ENCODE measurements at regions not wholly inside any gene's neighbourhood (a gene's known extent, or its start where the extent isn't known, plus 50 kb on each side); places are given as distances from the start of the nearest gene placed in this dataset.
"Not testable (repeated sequence)": the region's sequence is repeated elsewhere in the genome, so short reads cannot be mapped to it uniquely, and the experiment has no call there.

DNA sequence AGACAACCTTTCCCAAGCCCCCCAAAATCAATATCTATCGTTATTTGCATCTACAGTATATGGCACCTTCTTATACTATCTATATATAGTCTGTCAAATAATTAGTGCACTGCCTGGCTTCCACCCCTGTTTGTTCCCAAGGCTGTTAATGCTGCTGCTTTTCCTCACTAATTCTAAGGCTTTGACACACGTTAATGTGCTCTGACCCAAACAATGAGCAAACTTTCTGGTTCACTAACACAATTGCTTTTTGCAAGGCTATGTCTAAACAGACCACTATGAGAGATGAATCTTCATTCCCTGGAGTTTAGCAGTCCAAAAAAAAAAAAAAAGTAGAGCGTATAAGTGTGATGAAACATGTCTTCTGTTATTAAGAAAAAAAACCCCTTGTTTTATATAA is 360.9 kb upstream of the AGA start:
- Histone ChIP-seq H3K27ac (replicated peaks) (no peak overlapping the region), H3K4me3 (replicated peaks; ENCODE audit: insufficient read depth, low read length) (no peak overlapping the region), H3K27me3 (ENCODE audit: insufficient read depth, poor library complexity, severe bottlenecking) (no peaks in the 10 kb centered on the region)
- no peak for DNase-seq (ENCODE audit: low read depth in 1 of 2, low spot score in 1 of 2)
- TF ChIP-seq POLR2AphosphoS5 (IDR thresholded peaks at IDR 0.05; ENCODE audit: low read depth) (no peak), REST (IDR thresholded peaks at IDR 0.05; ENCODE audit: insufficient replicate concordance, low read depth) (no peak), GABPA (IDR thresholded peaks at IDR 0.05; ENCODE audit: low read depth) (no peak), SPI1 (IDR thresholded peaks at IDR 0.05; ENCODE audit: borderline replicate concordance, low read depth) (no peak)
- TF ChIP-seq, protein P1, sequence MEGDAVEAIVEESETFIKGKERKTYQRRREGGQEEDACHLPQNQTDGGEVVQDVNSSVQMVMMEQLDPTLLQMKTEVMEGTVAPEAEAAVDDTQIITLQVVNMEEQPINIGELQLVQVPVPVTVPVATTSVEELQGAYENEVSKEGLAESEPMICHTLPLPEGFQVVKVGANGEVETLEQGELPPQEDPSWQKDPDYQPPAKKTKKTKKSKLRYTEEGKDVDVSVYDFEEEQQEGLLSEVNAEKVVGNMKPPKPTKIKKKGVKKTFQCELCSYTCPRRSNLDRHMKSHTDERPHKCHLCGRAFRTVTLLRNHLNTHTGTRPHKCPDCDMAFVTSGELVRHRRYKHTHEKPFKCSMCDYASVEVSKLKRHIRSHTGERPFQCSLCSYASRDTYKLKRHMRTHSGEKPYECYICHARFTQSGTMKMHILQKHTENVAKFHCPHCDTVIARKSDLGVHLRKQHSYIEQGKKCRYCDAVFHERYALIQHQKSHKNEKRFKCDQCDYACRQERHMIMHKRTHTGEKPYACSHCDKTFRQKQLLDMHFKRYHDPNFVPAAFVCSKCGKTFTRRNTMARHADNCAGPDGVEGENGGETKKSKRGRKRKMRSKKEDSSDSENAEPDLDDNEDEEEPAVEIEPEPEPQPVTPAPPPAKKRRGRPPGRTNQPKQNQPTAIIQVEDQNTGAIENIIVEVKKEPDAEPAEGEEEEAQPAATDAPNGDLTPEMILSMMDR (IDR thresholded peaks at IDR 0.05; ENCODE audit: insufficient read depth, low read length) = no peak

- no peak overlapping the region for H3K4me3 ChIP-seq (replicated peaks; ENCODE audit: insufficient read depth, low read length)
- H3K27me3 ChIP-seq (ENCODE audit: insufficient read depth, poor library complexity, severe bottlenecking) = no peaks in the 10 kb centered on the region
- DNase-seq (ENCODE audit: low read depth in 1 of 2, low spot score in 1 of 2) = no peak
- TF ChIP-seq REST (IDR thresholded peaks at IDR 0.05; ENCODE audit: insufficient replicate concordance, low read depth) (no peak), POLR2AphosphoS5 (IDR thresholded peaks at IDR 0.05; ENCODE audit: low read depth) (no peak), SPI1 (IDR thresholded peaks at IDR 0.05; ENCODE audit: borderline replicate concordance, low read depth) (no peak), GABPA (IDR thresholded peaks at IDR 0.05; ENCODE audit: low read depth) (no peak)
- TF ChIP-seq, protein P1 (IDR thresholded peaks at IDR 0.05; ENCODE audit: insufficient read depth, low read length) = no peak
- no peak overlapping the region for H3K27ac ChIP-seq (replicated peaks)
Measured at GRCh38 chr4:177809791-177810190, 367.6 kb upstream of the AGA start.

DNA sequence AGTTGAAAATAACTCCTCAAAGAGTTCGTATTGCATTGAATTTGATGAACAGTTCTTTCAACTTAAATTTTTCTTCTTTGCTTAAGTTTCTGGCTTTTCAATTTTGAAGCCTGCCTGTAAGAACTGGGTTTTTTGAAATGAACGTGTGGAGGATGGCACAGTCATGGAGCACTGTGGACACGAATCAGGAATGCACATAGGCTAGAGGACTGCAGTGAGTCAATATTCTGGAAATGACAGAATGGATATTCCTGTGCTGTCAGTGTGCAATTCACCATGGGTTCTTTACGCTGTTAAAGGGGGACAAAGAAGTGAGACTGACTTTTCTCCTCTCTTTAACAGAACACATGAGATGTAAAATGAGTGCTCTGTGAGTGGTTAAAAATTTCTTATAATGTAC is 368.0 kb upstream of the AGA start:
- Histone ChIP-seq H3K27me3 (ENCODE audit: insufficient read depth, poor library complexity, severe bottlenecking) (no peaks in the 10 kb centered on the region), H3K27ac (replicated peaks) (no peak overlapping the region), H3K4me3 (replicated peaks; ENCODE audit: insufficient read depth, low read length) (no peak overlapping the region)
- no peak for DNase-seq (ENCODE audit: low read depth in 1 of 2, low spot score in 1 of 2)
- TF ChIP-seq SPI1 (IDR thresholded peaks at IDR 0.05; ENCODE audit: borderline replicate concordance, low read depth) (no peak), REST (IDR thresholded peaks at IDR 0.05; ENCODE audit: insufficient replicate concordance, low read depth) (no peak)
- TF ChIP-seq, protein P1 (IDR thresholded peaks at IDR 0.05; ENCODE audit: insufficient read depth, low read length) = no peak

- not testable (repeated sequence) for DNase-seq (ENCODE audit: low read depth in 1 of 2, low spot score in 1 of 2); H3K4me3 ChIP-seq (replicated peaks; ENCODE audit: insufficient read depth, low read length); H3K27ac ChIP-seq (replicated peaks); H3K27me3 ChIP-seq (ENCODE audit: insufficient read depth, poor library complexity, severe bottlenecking)
Measured at GRCh38 chr4:177818392-177818791, 376.2 kb upstream of the AGA start.

Data from HL-60 (cell line).